22Rv1 (cell line): ENCODE measurements at regions not wholly inside any gene's neighbourhood (a gene's known extent, or its start where the extent isn't known, plus 50 kb on each side); places are given as distances from the start of the nearest gene placed in this dataset.

Source experiments
- H3K27ac ChIP-seq: fragments of 450-650 bp; 2 replicates; pipeline ENCODE4 v1.5.1; 2017
- ZFX ChIP-seq: fragments of 450-650 bp; IDR thresholded peaks from 2 replicates; pipeline ENCODE4 v1.6.1; 2017; ENCODE audit warnings: antibody characterized with exemption, borderline replicate concordance
- TF ChIP-seq, protein P1 (sequence below): fragments of 450-650 bp; IDR thresholded peaks from 2 replicates; pipeline ENCODE4 v1.5.1; 2017; ENCODE audit warnings: mild to moderate bottlenecking

DNA sequence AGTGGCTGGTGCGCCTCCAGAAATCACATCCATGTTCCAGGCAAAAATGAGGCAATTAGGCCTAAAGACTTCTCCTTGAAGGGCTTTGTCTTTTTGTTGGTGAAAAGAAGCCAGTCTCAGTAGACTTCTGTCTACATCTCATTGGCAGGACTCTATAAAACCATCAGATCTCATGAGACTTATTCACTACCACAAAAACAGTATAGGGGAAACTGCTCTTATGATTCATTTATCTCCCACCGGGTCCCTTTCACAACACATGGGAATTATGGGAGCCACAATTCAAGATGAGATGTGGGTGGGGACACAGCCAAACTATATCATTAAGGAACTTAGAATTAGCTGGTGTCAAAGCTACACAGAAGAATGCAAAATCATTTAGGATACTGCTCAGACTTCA lies 77.7 kb upstream of the SNX2 start:
- no peak for TF ChIP-seq ZFX
- TF ChIP-seq, protein P1, sequence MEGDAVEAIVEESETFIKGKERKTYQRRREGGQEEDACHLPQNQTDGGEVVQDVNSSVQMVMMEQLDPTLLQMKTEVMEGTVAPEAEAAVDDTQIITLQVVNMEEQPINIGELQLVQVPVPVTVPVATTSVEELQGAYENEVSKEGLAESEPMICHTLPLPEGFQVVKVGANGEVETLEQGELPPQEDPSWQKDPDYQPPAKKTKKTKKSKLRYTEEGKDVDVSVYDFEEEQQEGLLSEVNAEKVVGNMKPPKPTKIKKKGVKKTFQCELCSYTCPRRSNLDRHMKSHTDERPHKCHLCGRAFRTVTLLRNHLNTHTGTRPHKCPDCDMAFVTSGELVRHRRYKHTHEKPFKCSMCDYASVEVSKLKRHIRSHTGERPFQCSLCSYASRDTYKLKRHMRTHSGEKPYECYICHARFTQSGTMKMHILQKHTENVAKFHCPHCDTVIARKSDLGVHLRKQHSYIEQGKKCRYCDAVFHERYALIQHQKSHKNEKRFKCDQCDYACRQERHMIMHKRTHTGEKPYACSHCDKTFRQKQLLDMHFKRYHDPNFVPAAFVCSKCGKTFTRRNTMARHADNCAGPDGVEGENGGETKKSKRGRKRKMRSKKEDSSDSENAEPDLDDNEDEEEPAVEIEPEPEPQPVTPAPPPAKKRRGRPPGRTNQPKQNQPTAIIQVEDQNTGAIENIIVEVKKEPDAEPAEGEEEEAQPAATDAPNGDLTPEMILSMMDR, result no peak
- H3K27ac ChIP-seq, result no peak overlapping the region

DNA sequence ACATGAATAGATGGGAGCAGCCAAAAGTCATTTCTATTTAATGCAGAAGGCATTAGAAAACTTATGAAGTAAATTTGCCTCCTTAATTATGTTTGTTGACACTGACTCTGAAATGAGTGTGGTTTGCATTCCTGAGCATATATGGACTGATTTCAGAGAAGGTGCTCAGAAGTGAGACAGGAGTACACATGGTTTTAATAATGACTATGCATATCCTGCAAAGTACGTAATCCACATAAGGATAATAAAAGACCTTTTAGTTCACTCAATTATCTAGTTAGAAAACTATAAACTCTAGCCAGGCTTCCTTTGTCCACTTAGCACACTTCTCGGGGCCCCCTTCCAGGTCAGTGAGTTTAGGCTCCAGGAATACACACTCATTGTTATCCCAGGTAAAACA lies 75.7 kb upstream of the SNX2 start:
- TF ChIP-seq, protein P1, result no peak
- no peak for TF ChIP-seq ZFX
- no peak overlapping the region for H3K27ac ChIP-seq

DNA sequence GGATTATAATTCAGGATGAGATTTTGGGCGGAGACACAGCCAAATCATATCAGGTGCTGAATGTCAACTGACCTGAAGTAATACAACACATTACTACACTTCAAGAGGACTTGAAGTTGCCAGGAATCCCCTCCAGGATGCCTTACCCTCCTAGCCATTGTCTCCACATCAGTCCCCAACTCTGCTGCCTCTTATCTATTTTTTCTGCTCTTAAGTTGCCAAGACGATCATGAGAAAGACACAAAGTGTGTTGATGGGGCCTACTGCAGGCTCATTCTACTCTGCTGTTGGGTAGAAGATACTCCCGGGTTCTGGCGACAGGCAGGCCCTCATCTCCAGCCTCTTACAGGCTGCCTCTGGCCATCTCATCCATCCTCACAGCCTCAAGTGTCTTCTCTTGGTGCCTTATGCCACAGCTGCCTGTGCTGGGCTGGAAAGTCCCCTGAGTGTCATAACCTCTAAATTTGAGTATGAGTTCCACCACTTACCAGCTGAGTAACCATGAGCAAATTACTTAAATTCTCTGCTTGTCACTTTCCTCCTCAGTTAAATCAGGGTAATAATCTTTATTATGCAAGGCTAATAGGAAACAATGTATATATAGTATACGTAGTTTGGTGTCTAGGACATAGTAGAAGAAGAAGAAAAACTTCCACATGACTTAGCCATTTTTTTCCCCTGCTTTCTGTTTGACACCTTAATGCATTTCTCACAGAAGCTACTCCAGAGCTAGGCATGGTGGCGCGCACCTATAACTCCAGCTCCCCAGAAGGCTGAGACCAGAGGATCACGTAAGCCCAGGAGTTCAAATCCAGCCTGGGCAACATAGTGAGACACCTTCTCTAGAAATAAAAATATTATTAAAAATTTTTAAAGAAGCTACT lies 73.0 kb upstream of the SNX2 start:
- no peak for TF ChIP-seq ZFX
- TF ChIP-seq, protein P1, result no peak
- no peak overlapping the region for H3K27ac ChIP-seq

DNA sequence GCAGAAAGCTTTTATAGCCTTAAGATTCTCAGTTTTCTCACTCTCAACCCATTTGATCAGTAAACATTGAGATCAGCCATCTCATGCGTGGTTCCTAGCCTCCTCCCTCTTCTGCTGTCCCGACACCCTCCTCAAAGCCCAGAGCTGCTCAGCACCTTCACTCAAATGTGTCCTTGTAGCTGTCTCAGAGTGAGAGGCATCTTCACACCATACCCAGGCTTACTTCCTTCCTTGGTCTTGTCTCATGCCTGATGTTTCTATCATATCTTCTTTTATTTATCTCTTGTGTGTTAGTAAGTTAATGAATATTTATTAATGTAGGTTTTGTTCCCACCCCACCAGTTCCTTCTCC lies 72.4 kb upstream of the SNX2 start:
- no peak overlapping the region for H3K27ac ChIP-seq
- no peak for TF ChIP-seq ZFX
- TF ChIP-seq, protein P1, result no peak

DNA sequence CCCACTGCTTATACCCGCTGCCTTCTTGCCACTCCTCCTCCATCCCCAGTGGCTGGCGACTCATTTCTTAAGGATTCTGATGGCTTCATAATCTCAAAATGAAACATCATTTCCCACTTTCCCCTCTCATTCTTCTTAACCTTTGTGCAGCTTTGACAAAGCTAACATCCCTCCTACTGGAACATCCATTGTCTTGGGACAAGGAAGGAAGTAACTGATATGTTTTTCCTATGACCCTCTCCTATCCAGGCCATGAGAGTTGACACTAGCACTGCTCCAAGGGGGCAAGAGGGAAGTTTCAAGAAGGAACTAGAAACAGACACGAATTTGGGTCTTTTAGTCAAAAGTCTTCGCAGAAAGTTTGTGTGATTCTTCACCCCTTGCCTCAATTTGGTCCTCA lies 71.7 kb upstream of the SNX2 start:
- H3K27ac ChIP-seq, result no peak overlapping the region
- TF ChIP-seq, protein P1, result no peak
- TF ChIP-seq ZFX, result no peak

DNA sequence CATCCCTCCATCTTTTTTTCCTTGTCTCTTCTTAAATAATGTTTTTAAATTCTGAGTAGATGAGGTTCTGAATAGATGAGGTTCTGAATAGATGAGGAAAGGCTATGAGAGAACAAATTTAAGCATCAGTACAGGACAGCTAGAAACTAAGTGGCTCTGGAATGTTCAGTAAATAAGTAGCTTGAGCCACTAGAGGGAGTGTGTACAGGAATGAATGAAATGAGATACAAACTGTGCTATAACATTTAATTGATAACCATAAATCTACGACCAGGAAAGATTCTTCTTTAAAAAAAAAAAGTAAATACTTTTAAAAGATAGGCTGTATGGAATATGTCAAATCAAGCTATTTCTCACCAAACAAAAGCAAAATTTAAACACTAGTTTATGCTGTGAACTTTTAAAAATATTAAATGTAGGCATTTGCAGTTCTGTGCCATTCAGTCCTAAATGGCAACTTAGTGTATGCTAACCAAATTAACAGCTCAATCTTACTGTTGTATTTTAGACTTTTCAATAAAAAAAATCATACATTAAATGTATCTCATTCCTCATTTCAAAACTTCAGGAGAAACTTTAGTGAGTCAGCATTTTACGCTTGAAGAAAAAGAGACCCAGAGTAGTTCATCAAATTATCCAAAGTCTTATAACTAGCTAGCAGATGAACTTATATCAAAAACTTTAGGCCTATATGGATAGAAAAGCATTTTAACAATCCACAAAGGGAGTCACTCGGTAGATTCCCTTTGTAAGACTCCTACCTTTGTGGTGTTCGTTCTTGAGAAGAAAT lies 70.4 kb upstream of the SNX2 start:
- no peak overlapping the region for H3K27ac ChIP-seq
- no peak for TF ChIP-seq ZFX
- TF ChIP-seq, protein P1, result peak; percentile 72

DNA sequence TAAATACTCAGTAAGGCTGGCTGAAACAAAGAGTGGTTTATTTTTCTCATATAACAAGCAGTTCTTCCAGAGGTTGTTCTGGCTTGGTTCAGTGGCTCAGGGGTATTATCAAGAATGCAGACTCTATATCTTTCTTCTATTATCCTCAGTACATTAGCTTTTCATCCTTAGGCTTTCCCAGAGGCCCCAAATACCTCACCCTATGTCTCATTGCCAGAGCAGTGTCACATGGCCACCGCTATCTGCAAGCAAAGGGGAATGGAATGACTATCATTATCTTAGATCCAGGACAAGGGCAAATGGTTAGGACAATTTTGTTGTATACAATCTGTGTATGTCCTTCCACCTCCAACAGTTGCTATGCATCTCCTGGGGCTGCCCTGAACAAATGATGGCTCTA lies 69.0 kb upstream of the SNX2 start:
- no peak for TF ChIP-seq ZFX
- TF ChIP-seq, protein P1, result no peak
- no peak overlapping the region for H3K27ac ChIP-seq
